AG04449 (cell line): ENCODE measurements at regions not wholly inside any gene's neighbourhood (a gene's known extent, or its start where the extent isn't known, plus 50 kb on each side); places are given as distances from the start of the nearest gene placed in this dataset.

Experiments
- CTCF ChIA-PET: fragments of 350-600 bp; formaldehyde crosslinking; extraction: SDS; loops from one replicate; lab custom pipeline; 2021; ENCODE audit warnings: antibody characterized with exemption; lab: Yijun Ruan, JAX
- POLR2A ChIA-PET: fragments of 400-600, 350-600 bp; formaldehyde crosslinking; extraction: SDS; loops from one replicate; lab custom pipeline; 2020; ENCODE audit warnings: antibody characterized with exemption, inconsistent platforms; lab: Yijun Ruan, JAX
- DNase-seq: peaks from one replicate; pipeline ENCODE4 v3.0.0-alpha.2; 2010; ENCODE audit warnings: low read depth, low spot score
- H3K4me3 ChIP-seq: 2 replicates; pipeline ENCODE4 v1.5.1; 2011; ENCODE audit warnings: low read depth, mild to moderate bottlenecking, control low read depth, low read length
- CTCF ChIP-seq: IDR thresholded peaks from one replicate; pipeline ENCODE4 v1.5.1; 2011; ENCODE audit warnings: mild to moderate bottlenecking, moderate library complexity, low read length, control low read depth, inconsistent platforms; ENCODE audit not compliant: insufficient read depth; ENCODE audit errors: missing control alignments

GRCh38 chr2:167675906-167676305 is 571.5 kb downstream of the STK39 start:
- no peak overlapping the region for H3K4me3 ChIP-seq
- TF ChIP-seq CTCF: no peak
- no peak for DNase-seq
- CTCF ChIA-PET: no interaction called here
- POLR2A ChIA-PET: no interaction called here

DNA sequence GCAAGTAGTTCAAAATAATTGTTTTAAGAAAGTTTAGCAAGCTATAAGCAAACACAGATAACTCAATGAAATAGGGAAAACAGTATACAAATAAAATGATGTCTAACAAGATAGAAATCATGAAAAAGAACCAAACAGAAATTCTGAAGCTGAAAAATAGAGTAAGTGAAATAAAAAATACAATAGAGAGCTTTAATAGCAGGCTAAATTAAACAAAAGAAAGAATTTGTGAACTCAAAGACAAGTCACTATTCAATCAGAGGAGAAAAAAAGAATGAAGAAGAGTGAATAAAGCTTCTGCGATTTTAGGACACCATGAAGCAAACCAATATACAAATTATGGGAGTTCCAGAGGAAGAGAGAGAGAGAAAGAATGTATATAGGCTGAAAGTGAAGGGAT is 576.8 kb downstream of the STK39 start:
- TF ChIP-seq CTCF: no peak
- ChIA-PET POLR2A (no interaction called here), CTCF (interaction anchor here (0.7 kb wide), 1 partner anchor 449 kb away, joined by 3 read pairs; no protein-coding TSS in a partner anchor)
- no peak for DNase-seq
- H3K4me3 ChIP-seq: no peak overlapping the region

DNA sequence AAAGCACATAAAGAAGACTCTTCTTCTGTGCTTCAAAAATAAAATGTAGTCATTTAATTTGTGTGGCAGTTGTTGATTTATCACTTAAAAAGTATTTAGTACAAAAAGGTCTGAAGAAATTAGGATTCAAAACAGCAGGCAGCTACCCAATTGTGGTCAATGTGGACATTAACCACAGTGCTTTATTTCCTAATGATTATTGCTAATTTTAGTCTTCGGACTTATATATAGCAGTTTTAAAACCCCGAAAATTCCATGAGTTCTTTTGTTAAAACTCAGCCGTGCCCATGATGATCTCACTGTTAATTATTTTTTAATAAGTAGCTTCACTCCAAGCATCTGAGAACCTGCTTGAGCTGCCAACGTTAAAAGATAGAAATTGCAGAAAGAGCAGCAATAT is 594.3 kb downstream of the STK39 start:
- no peak for DNase-seq

DNA sequence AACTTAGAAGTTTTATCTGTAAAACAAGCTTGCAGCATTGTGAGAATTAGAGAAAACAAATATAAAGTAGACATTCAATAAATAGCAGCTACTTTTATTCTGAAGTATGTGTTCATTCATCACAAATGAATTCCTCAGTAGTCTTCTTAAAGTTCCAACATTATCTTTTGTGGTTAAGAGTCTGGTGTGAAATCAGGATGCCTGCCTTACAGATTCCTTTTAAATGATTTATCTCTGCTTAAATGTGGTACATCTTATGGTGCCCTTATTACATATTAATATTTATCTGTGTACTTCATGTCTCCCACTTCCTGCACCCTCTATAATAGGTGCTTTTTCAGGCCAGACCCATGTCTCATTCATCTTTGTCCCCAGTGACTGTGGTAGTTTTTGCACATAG is 595.0 kb downstream of the STK39 start:
- DNase-seq: no peak
- H3K4me3 ChIP-seq: no peak overlapping the region
- no peak for TF ChIP-seq CTCF
- ChIA-PET CTCF (no interaction called here), POLR2A (no interaction called here)

More for the DNA sequence above, 594.3 kb downstream of the STK39 start:
- TF ChIP-seq CTCF: no peak
- POLR2A ChIA-PET: no interaction called here
- H3K4me3 ChIP-seq: no peak overlapping the region
- CTCF ChIA-PET: no interaction called here

DNA sequence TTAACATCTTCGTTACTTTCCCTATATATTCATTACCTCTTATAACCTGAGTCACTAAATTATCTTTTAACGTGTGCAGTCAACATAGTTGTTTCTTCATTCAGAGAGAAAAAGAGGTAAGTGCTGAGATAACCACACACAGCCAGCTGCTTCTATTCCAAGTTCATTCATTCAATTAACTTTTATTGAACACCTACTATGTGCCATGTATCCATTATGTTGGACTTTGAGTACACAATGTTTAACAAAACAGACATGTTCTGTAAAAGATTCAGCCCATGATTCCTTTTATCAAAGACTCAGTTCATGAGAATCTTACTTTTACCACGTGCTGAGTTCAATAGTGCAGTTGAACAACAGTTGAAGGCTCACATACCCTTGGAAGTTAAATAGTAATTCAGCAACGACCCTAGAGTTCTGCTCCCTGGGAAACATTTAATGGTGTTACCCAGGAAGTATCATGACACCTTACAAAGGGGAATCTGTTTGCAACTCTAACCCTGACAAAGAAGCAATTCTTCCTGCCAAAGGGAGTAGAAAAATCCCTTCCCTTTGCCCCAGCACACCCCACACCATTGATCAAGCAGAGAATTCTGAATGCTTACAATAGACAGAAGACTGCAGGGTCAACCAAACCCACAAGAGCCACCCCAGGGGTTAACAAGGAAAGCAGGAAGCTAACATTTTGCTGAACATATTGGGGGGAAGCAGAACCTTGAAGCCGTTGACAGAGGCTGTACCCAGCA is 595.8 kb downstream of the STK39 start:
- ChIA-PET POLR2A (no interaction called here), CTCF (no interaction called here)
- TF ChIP-seq CTCF: no peak
- H3K4me3 ChIP-seq: no peak overlapping the region
- no peak for DNase-seq

GRCh38 chr2:167646557-167646956 is 600.8 kb downstream of the STK39 start:
- TF ChIP-seq CTCF: no peak
- CTCF ChIA-PET: no interaction called here
- no peak overlapping the region for H3K4me3 ChIP-seq
- POLR2A ChIA-PET: no interaction called here
- DNase-seq: no peak
